Erythroblast (primary cell): ENCODE measurements at regions not wholly inside any gene's neighbourhood (a gene's known extent, or its start where the extent isn't known, plus 50 kb on each side); places are given as distances from the start of the nearest gene placed in this dataset.

Experiments used
- GATA1 ChIP-seq: IDR thresholded peaks from 2 replicates; pipeline ENCODE4 v1.6.1; 2011; ENCODE audit warnings: low read depth, mild to moderate bottlenecking, control low read depth, low read length, moderate library complexity
- POLR2A ChIP-seq: IDR thresholded peaks from 2 replicates; pipeline ENCODE4 v1.6.1; 2011; ENCODE audit warnings: mild to moderate bottlenecking, low read length

DNA sequence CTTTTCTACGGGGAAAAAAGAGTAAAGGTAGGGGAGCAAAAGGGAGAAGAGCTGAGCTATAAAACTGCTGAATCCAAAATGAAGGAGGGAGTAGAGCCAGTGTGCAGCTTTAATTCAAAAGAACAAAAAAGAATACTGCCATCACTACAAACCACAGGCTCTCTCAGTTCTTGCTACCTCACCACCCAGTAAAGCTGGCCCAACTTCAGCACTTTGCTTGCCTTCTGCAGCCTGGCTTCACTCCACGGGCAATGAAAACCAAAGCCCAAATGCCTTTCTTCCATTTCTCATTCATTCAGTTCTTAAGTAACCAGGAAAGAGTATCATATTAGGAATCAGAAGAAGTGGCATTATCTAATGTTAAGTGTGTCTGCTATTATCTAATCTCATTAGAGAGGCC, 376.8 kb downstream of the BCOR start:
- TF ChIP-seq POLR2A = no peak
- TF ChIP-seq GATA1 = no peak
